CD14-positive monocyte (primary cell): ENCODE measurements at regions not wholly inside any gene's neighbourhood (a gene's known extent, or its start where the extent isn't known, plus 50 kb on each side); places are given as distances from the start of the nearest gene placed in this dataset.

ENCODE experiments used
- DNase-seq, 3 donors: peaks; one replicate each; pipeline ENCODE4 v3.0.0-alpha.2; 2011 to 2022
- H2AFZ ChIP-seq: 2 replicates; pipeline ENCODE4 v1.6.0; 2012; ENCODE audit warnings: mild to moderate bottlenecking, low read depth, low read length, inconsistent platforms; ENCODE audit not compliant: insufficient read depth, poor library complexity, severe bottlenecking
- H3K27ac ChIP-seq, 2 donors: 1 replicate in 1 of 2; 2 replicates in 1 of 2; pipeline ENCODE4 v1.5.1; 2012 to 2013; ENCODE audit warnings: low read length in 2 of 2, control low read depth in 1 of 2, inconsistent platforms in 1 of 2, low read depth in 1 of 2, mild to moderate bottlenecking in 1 of 2
- H3K27me3 ChIP-seq, 2 donors: one replicate each; pipeline versions ENCODE4 v1.6.0 to v1.6.1; 2011 to 2013; ENCODE audit warnings: low read length in 2 of 2; ENCODE audit not compliant: control insufficient read depth in 2 of 2, insufficient read depth in 2 of 2
- H3K36me3 ChIP-seq, 2 donors: replicated peaks in 1 of 2; 1 replicate in 1 of 2; 2 replicates in 1 of 2; pipeline versions ENCODE4 v1.5.1 to v1.6.1; 2012 to 2013; ENCODE audit warnings: low read length in 2 of 2, control low read depth in 1 of 2, inconsistent platforms in 1 of 2, mild to moderate bottlenecking in 1 of 2; ENCODE audit not compliant: insufficient read depth in 2 of 2, control insufficient read depth in 1 of 2
- H3K4me1 ChIP-seq, 2 donors: 1 replicate in 1 of 2; 2 replicates in 1 of 2; pipeline versions ENCODE4 v1.5.1 to v1.6.1; 2012 to 2013; ENCODE audit warnings: low read length in 2 of 2, control low read depth in 1 of 2, inconsistent platforms in 1 of 2, mild to moderate bottlenecking in 1 of 2, moderate library complexity in 1 of 2; ENCODE audit not compliant: insufficient read depth in 2 of 2, control insufficient read depth in 1 of 2
- H3K4me2 ChIP-seq: replicated peaks from 2 replicates; pipeline ENCODE3; 2012; ENCODE audit warnings: low read length, moderate library complexity, mild to moderate bottlenecking; ENCODE audit not compliant: poor library complexity, severe bottlenecking; ENCODE audit errors: extremely low read depth
- H3K4me3 ChIP-seq, 3 experiments: fragments of 200-600 bp in 1 of 3; sonication (generic) in 1 of 3; replicated peaks in 1 of 3; 1 replicate in 2 of 3; 2 replicates in 1 of 3; pipeline ENCODE4 v1.5.1; 2011 to 2013; ENCODE audit warnings: low read length in 3 of 3, mild to moderate bottlenecking in 3 of 3, control low read depth in 2 of 3, low read depth in 2 of 3, inconsistent platforms in 1 of 3, moderate library complexity in 1 of 3
- H3K79me2 ChIP-seq: 2 replicates; pipeline ENCODE4 v1.6.0; 2012; ENCODE audit warnings: mild to moderate bottlenecking, control low read depth, inconsistent platforms, low read length, moderate library complexity; ENCODE audit not compliant: insufficient read depth
- H3K9ac ChIP-seq: 2 replicates; pipeline ENCODE4 v1.6.0; 2017; ENCODE audit warnings: low read length, mild to moderate bottlenecking; ENCODE audit not compliant: insufficient read depth, poor library complexity, severe bottlenecking
- H3K9me3 ChIP-seq, 2 donors: replicated peaks in 1 of 2; 1 replicate in 1 of 2; 2 replicates in 1 of 2; pipeline versions ENCODE4 v1.5.1 to v1.6.1; 2012 to 2013; ENCODE audit warnings: low read length in 2 of 2, control low read depth in 1 of 2; ENCODE audit not compliant: control insufficient read depth in 1 of 2, insufficient read depth in 1 of 2
- H4K20me1 ChIP-seq: 2 replicates; pipeline ENCODE4 v1.6.0; 2012; ENCODE audit warnings: mild to moderate bottlenecking, low read length, control low read depth, moderate library complexity; ENCODE audit not compliant: insufficient read depth
- H3K27ac Mint-ChIP-seq, 7 donors: one replicate each; pipeline ENCODE4 v1.8.0; 2020; ENCODE audit warnings: mild to moderate bottlenecking in 7 of 7, mixed read lengths in 7 of 7, moderate library complexity in 6 of 7, inconsistent platforms in 2 of 7
- H3K27me3 Mint-ChIP-seq, 3 donors: one replicate each; pipeline ENCODE4 v1.8.0; 2021 to 2022; ENCODE audit warnings: low read depth in 3 of 3, mild to moderate bottlenecking in 3 of 3, mixed read lengths in 3 of 3, moderate library complexity in 3 of 3, inconsistent platforms in 1 of 3
- H3K36me3 Mint-ChIP-seq, 2 donors: one replicate each; pipeline ENCODE4 v1.8.0; 2020; ENCODE audit warnings: mixed read lengths in 2 of 2, inconsistent platforms in 1 of 2, mild to moderate bottlenecking in 1 of 2
- H3K4me1 Mint-ChIP-seq: one replicate; pipeline ENCODE4 v1.8.0; 2020; ENCODE audit warnings: mild to moderate bottlenecking, mixed read lengths
- H3K4me3 Mint-ChIP-seq, 2 donors: one replicate each; pipeline ENCODE4 v1.8.0; 2020; ENCODE audit warnings: mild to moderate bottlenecking in 2 of 2, mixed read lengths in 2 of 2, moderate library complexity in 1 of 2
- H3K9me3 Mint-ChIP-seq, 7 donors: one replicate each; pipeline ENCODE4 v1.8.0; 2020 to 2022; ENCODE audit warnings: mixed read lengths in 7 of 7, mild to moderate bottlenecking in 6 of 7, moderate library complexity in 6 of 7, inconsistent platforms in 2 of 7
- CTCF ChIP-seq: fragments of 200-600 bp; IDR thresholded peaks from one replicate; pipeline ENCODE4 v1.8.0; 2022; ENCODE audit warnings: antibody characterized with exemption, mild to moderate bottlenecking
- WGBS: methylation state at CpG from one replicate; pipeline ENCODE4 v1.1.5; 2013; ENCODE audit warnings: missing lambda C conversion rate; ENCODE audit not compliant: insufficient coverage; 5-methylcytosine and 5-hydroxymethylcytosine counted together
- intact Hi-C, 2 donors: fragments of 100-400 bp; cut with micrococcal nuclease; formaldehyde crosslinking; loops; one replicate each; pipeline versions ENCODE4 v1.15.0 to v1.15.1; 2023

GRCh38 chr6:12501990-12502389 lies 211.8 kb downstream of the EDN1 start:
- Mint-ChIP-seq H3K36me3 (no peaks in the 10 kb centered on the region), H3K4me3 (no peak overlapping the region), H3K9me3 (peaks cover 0 to 4% (median 0%) of the 10 kb centered on the region in 7 donors), H3K27ac (no peak overlapping the region), H3K27me3 (peaks cover 0 to 2% (median 0%) of the 10 kb centered on the region in 3 donors), H3K4me1 (no peaks in the 10 kb centered on the region)
- Histone ChIP-seq H3K9me3 (no peaks in the 10 kb centered on the region), H3K9ac (no peak overlapping the region), H3K79me2 (no peaks in the 10 kb centered on the region), H3K27ac (no peak overlapping the region), H3K36me3 (no peaks in the 10 kb centered on the region), H3K27me3 (no peaks in the 10 kb centered on the region), H3K4me1 (no peaks in the 10 kb centered on the region), H3K4me3 (no peak overlapping the region), H2AFZ (no peak overlapping the region), H3K4me2 (no peak overlapping the region), H4K20me1 (no peaks in the 10 kb centered on the region)
- TF ChIP-seq CTCF: no peak
- intact Hi-C loops: no loop called here
- 100% methylated on average over 1 of the region's 1 CpG for WGBS
- no peak for DNase-seq

GRCh38 chr6:12504325-12504966 lies 212.1 kb upstream of the PHACTR1 start:
- Histone ChIP-seq H3K27ac (no peak overlapping the region), H3K4me2 (no peak overlapping the region), H3K79me2 (no peaks in the 10 kb centered on the region), H3K36me3 (no peaks in the 10 kb centered on the region), H3K4me3 (no peak overlapping the region), H3K9ac (no peak overlapping the region), H3K4me1 (no peaks in the 10 kb centered on the region), H4K20me1 (no peaks in the 10 kb centered on the region), H2AFZ (no peak overlapping the region), H3K9me3 (no peaks in the 10 kb centered on the region), H3K27me3 (no peaks in the 10 kb centered on the region)
- DNase-seq: no peak
- Mint-ChIP-seq H3K36me3 (no peaks in the 10 kb centered on the region), H3K9me3 (peaks cover 0 to 4% (median 0%) of the 10 kb centered on the region in 7 donors), H3K27ac (no peak overlapping the region), H3K27me3 (peaks cover 0 to 2% (median 0%) of the 10 kb centered on the region in 3 donors), H3K4me3 (no peak overlapping the region), H3K4me1 (no peaks in the 10 kb centered on the region)
- WGBS: no CpG with 5 or more reads among the region's 2 CpGs
- peak; percentile 66 for TF ChIP-seq CTCF
- intact Hi-C loops: no loop called here
